ENCODE measurements at regions not wholly inside any gene's neighbourhood (a gene's known extent, or its start where the extent isn't known, plus 50 kb on each side); places are given as distances from the start of the nearest gene placed in this dataset.

GRCh38 chr20:19940988-19941460 lies 76.1 kb upstream of the NAA20 start:
- DNase-seq: peak in 1 of 10 donors; percentile 39
- intact Hi-C loops (cut with DNase I): loop anchor here (5.0 kb wide), 1 partner anchor 36 kb away; no protein-coding TSS in a partner anchor

DNA sequence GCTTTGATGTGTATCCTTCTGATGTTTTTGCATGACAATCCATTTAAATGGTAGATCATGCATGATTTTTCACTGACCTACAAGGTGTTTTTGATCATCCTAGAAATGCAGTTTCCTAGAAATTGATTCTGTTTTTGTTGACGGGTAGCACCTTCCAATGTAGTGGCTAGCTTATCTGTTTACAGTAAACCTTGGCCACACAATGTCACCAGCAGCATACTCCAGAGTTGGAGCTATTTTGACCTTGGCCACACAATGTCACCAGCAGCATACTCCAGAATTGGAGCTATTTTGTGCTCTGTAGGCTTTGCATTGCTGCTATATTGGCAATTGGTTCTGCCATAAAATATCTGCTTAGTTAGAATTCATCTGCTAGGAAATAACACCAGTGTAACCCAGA lies 74.6 kb upstream of the NAA20 start:
- intact Hi-C loops (cut with DNase I): loop anchor here (5.0 kb wide), 1 partner anchor 35 kb away; no protein-coding TSS in a partner anchor
- DNase-seq: peak in 1 of 10 donors; percentile 13

GRCh38 chr20:19943061-19943521 lies 74.1 kb upstream of the NAA20 start:
- intact Hi-C loops (cut with DNase I): loop anchor here (5.0 kb wide), 1 partner anchor 34 kb away; no protein-coding TSS in a partner anchor
- peak in 6 of 10 donors; percentile 5 to 87 (median 42) for DNase-seq

DNA sequence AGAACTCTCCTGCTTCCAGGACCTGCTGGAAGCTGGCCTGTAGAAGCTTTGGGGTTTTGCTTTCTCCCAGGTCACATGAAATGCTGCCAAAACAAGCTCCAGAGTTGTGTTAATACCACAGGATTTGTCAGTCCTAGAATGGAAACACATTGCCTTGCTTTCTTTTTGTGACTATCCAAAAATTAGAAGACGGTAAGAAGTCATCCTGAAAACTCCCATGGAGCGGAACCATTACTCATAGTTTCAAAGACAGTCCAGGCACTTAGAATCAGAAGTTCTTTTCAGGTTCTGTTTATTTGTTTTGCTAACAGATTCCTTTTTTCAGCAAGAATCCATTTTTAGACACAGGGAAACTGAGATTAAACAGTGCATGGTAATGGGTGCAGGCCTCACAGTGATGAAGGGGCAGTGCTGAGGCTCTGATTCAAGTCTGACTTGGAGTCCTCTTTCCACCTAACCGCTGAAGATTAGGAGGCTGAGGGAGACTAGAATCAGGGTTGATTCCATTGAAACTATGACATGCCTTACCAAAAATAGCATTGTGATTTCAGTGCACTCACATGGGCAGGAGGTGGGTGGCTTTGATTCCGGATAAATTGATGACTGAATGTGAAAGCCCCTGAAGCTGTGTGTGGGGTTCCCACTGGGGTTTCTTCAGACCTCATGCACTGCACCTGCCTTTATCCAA lies 72.2 kb upstream of the NAA20 start:
- peak in 1 of 10 donors; percentile 12 for DNase-seq
- intact Hi-C loops (cut with DNase I): loop anchor here (5.0 kb wide), 1 partner anchor 32 kb away; no protein-coding TSS in a partner anchor

DNA sequence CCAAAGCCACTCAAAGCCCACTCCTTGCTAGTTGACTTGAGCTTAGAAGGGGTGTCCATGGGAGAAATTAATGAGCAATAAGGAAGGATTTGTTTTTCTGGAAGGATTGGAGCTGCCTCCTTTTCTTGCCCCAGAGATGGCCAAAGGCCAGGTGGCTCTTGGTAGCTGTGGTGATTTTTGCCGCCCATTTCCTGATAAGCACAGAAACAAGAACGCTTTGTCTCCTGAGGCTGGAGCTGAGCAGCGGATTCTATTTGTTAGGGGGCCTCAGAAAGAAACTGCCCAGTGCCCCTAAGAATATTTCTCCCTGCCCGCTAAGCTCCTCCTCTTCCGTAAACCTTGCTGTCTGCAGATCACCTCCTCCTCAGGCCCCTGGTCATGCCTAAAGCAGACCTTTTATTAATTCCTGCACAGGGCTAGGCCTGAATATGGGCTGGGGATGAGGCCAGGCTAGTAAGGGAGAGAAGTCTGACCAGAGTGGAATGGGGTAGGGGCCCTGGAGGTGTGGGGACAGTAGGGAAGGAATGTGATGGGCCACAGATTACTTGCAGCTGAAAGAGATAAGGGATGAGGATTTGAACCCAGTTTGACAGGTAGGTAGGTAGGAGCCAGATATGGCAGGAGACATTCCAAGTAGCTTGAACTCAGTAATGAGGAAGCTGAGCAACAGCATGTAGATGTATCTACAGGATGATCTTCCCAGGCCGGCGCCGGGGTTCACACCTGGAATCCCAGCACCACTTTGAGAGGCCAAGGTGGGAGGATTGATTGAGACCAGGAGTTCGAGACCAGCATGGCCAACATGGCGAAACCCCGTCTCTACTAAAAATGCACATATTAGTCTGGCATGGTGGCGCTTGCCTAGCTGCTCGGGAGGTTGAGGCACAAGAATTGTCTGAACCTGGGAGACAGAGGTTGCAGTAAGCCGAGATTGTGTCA lies 71.2 kb upstream of the NAA20 start:
- DNase-seq: peak in 3 of 10 donors; percentile 39 to 67 (median 66)
- intact Hi-C loops (cut with DNase I): no loop called here

- intact Hi-C loops (cut with DNase I): no loop called here
Measured at GRCh38 chr20:19947611-19948264, 69.4 kb upstream of the NAA20 start.

DNA sequence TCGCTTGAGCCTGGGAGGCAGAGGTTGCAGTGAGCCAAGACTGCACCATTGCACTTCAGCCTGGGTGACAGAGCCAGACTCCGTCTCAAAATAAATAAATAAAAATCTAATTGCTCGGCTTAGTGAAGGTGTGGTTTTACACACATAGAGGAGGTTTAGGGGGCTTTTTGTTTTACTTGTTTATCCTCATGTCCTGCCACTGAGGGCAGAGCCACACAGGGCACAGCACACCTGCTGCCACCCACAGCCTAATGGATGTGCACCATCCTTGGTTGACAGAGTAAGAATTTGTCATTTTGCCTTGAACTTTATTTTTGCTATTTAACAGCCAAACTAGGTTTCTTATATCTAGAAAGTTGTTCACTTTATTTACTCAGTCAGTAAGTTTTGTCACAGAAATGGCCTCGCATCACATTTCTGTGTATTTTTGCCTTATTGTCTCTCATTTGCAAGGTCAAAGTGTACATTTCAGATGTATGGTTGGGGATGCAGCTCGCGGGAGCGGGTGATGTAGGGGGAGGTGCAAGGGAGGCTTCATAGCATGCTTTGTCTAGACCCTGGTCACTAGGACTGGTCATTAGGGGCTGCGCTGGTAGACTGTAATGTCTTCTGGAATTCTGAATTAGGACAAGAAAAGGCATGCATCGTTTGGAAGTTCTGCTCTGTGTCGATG lies 67.8 kb upstream of the NAA20 start:
- peak in 1 of 10 donors; percentile 28 for DNase-seq
- intact Hi-C loops (cut with DNase I): no loop called here

More at GRCh38 chr20:19947611-19948264, 69.4 kb upstream of the NAA20 start:
- DNase-seq: peak in 1 of 10 donors; percentile 66

DNA sequence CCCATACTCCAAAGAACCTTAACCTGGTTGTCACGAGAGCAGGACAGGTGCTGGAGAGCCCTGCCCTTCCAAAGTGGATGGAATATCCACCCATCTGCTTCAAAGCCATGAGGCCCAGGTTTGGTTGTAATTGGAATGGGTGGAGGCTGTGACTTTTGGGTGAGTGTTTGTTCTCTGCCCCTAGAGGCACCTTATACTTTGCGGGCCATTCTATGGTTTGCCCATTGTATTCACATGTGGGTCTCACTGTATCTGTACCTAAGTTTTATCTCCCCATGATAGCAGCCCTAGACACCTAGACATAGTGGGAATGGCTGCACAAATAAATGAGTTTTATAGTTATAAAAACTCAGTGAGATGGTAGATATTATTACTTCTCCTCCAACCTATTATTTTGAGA lies 67.1 kb upstream of the NAA20 start:
- intact Hi-C loops (cut with DNase I): no loop called here
- peak in 1 of 10 donors; percentile 15 for DNase-seq

- intact Hi-C loops (cut with DNase I): no loop called here
Measured at GRCh38 chr20:19952392-19952791, 64.8 kb upstream of the NAA20 start.

GRCh38 chr20:19953606-19954005 lies 63.6 kb upstream of the NAA20 start:
- DNase-seq: no peak
- intact Hi-C loops (cut with DNase I): no loop called here

More at GRCh38 chr20:19952392-19952791, 64.8 kb upstream of the NAA20 start:
- no peak for DNase-seq

- intact Hi-C loops (cut with DNase I): no loop called here
- DNase-seq: peak in 1 of 10 donors; percentile 55
Measured at GRCh38 chr20:19956976-19957375, 60.2 kb upstream of the NAA20 start.

DNA sequence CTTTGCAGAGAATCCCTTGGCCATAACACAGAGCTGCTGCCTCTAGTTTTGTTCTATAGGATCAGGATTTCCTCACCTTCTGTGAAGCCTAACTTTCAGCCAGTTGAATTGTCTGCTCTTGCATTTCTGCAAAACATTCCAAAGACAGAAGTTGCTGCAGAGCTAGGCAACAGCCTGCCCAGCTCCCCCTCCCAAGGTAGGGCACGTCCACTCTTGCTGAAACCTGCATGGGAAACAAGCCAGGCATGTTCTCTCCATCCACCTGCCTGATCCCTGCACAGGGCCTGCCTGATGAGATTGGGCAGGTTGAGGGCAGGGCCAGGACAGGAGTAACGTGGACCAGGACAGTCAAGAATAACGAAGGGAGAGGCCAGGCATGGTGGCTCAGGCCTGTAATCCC lies 58.9 kb upstream of the NAA20 start:
- DNase-seq: peak in 1 of 10 donors; percentile 49
- intact Hi-C loops (cut with DNase I): no loop called here

DNA sequence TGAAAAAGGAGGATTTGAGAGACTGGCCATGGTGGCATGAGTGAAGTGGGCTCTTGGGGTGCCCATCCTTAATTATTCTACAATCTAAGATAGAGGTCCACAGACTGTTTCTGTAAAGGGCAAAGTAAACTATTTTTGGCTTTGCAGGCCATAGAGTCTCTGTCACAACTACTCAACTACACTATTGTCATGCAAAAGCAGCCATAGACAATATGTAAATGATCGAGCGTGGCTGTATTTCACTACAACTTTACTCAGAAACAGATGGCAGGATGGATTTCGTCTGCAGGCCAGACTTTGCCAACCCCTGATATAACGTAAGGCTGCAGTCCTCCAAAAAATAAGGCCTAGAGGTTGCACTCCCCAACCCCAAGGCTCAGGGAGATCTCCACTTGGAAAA lies 58.2 kb upstream of the NAA20 start:
- intact Hi-C loops (cut with DNase I): no loop called here
- DNase-seq: peak in 1 of 10 donors; percentile 6

DNA sequence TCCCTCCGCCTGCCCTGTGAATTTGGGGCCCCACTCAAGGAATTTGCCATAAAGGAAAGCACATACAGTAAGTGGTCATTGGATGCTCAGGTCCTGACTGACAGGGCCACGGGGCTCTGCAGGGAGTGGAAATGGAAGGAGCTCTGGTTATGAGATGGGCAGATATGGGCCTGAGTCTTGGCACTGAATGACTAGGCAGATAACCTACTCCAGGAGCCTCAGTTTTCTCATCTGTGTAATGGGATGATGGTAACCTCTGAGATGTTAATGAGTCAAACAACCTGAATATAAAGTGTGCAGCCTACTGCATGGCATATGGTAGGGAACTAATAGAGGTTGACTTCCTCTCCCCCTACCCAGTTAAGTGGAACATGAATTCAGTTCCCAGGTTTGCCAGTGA lies 56.4 kb upstream of the NAA20 start:
- intact Hi-C loops (cut with DNase I): no loop called here
- peak in 1 of 10 donors; percentile 32 for DNase-seq

DNA sequence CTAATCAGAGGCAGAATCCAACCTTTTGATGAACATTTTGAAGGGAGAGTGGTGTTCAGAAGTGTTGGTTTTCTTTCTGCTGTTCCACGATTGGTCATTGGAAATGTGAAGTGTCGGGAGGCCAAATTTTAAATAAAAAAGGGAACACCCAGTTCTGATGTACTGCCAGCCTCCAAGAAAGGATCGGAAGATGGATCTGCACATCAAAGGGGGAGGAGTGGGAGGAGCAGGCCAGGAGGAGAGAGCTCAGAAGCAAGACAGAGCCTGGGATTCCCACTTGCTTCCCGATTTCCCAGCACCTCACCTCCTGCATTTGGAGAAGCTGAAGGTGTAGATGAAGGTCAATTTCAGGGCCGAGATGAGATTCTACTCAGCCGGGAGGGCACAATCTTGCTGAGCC lies 55.9 kb upstream of the NAA20 start:
- intact Hi-C loops (cut with DNase I): no loop called here
- DNase-seq: no peak

DNA sequence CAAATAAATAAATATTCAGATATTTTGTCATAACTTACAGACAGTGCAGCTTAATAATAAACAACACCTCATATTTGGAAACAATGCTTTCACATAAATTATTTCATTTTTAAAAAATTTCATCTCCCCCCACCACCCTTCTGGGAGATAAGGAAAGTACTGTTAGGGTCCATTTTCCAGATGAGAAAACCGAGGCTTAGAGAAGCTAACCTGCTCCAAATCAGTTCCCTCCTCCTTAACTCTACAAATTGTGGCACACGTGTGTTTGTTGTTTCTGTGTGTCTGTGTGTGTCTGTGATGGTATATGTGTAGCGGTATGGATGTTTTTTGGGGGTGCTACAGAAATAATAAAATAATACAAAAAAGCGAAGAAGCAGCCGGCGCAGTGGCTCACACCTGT lies 54.2 kb upstream of the NAA20 start:
- no peak for DNase-seq
- intact Hi-C loops (cut with DNase I): no loop called here

GRCh38 chr20:19964289-19965265 lies 52.6 kb upstream of the NAA20 start:
- DNase-seq: peak in 1 of 10 donors; percentile 20
- intact Hi-C loops (cut with DNase I): no loop called here

DNA sequence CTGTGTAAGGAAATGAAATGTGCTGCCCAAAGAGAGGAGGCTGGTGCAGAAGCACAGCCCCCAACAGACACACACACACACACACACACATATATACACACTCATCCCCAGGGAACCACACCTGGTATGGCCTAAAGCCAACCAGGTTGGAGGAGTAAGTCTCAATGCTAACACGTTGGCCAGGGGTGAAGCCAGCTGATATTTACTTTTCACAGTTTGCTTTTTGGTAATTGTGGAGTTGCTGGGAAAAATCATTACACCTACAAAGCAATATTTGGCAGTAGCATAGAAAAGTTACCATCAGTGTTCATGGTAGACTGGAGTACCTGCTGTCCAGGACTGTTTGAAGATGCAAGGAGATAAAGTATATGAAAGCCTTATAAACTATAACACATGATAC lies 50.3 kb upstream of the NAA20 start:
- DNase-seq: no peak
- intact Hi-C loops (cut with DNase I): no loop called here
